ENCODE measurements at regions not wholly inside any gene's neighbourhood (a gene's known extent, or its start where the extent isn't known, plus 50 kb on each side); places are given as distances from the start of the nearest gene placed in this dataset.

GRCh38 chr4:19944806-19945205 is 306.9 kb upstream of the SLIT2 start:
- TF ChIP-seq CTCF (IDR thresholded peaks at IDR 0.05) (no peak), SIN3A (IDR thresholded peaks at IDR 0.05; ENCODE audit: borderline replicate concordance, insufficient read depth, low read depth, low read length) (no peak), REST (IDR thresholded peaks at IDR 0.05; ENCODE audit: insufficient read depth in 1 of 2, low read depth in 2 of 2, low read length in 1 of 2) (no peak), TCF7L2 (IDR thresholded peaks at IDR 0.05; ENCODE audit: low read depth, low read length) (no peak), POLR2AphosphoS5 (IDR thresholded peaks at IDR 0.05; ENCODE audit: low read depth, low read length) (no peak)

All from Panc1 (cell line).